HCT116 (cell line): ENCODE measurements at regions not wholly inside any gene's neighbourhood (a gene's known extent, or its start where the extent isn't known, plus 50 kb on each side); places are given as distances from the start of the nearest gene placed in this dataset.

ENCODE experiments used
- CBX3 ChIP-seq: IDR thresholded peaks from 2 replicates; pipeline ENCODE4 v1.6.1; 2012; ENCODE audit warnings: low read depth
- CTCF ChIP-seq, 3 experiments: fragments of 200-600 bp in 1 of 3; sonication (generic) in 1 of 3; IDR thresholded peaks in 2 of 3; conservative IDR thresholded peaks in 1 of 3; 2 replicates each; pipeline ENCODE4 v1.5.1; 2012 to 2017; ENCODE audit warnings: low read depth in 2 of 3, low read length in 2 of 3, antibody characterized with exemption in 1 of 3, borderline replicate concordance in 1 of 3, control low read depth in 1 of 3, mild to moderate bottlenecking in 1 of 3, mixed read lengths in 1 of 3, mixed run types in 1 of 3, moderate library complexity in 1 of 3; ENCODE audit not compliant: insufficient read depth in 1 of 3
- EGR1 ChIP-seq: IDR thresholded peaks from 2 replicates; pipeline ENCODE4 v1.6.1; 2012; ENCODE audit warnings: low read depth
- EZH2 ChIP-seq: fragments of 200-600 bp; sonication (generic); IDR thresholded peaks from 2 replicates; pipeline ENCODE4 v1.6.1; 2017; ENCODE audit warnings: antibody characterized with exemption, mixed run types
- FOSL1 ChIP-seq: IDR thresholded peaks from 2 replicates; pipeline ENCODE4 v1.6.1; 2012; ENCODE audit warnings: low read depth
- POLR2AphosphoS5 ChIP-seq: IDR thresholded peaks from 2 replicates; pipeline ENCODE4 v1.6.1; 2011; ENCODE audit warnings: mild to moderate bottlenecking, low read depth, low read length, moderate library complexity
- RAD21 ChIP-seq: IDR thresholded peaks from 2 replicates; pipeline ENCODE4 v1.6.1; 2012; ENCODE audit warnings: low read depth, mild to moderate bottlenecking
- REST ChIP-seq: IDR thresholded peaks from 2 replicates; pipeline ENCODE4 v1.6.1; 2012; ENCODE audit warnings: low read depth
- SP1 ChIP-seq: IDR thresholded peaks from 2 replicates; pipeline ENCODE4 v1.6.1; 2012; ENCODE audit warnings: low read depth
- YY1 ChIP-seq: IDR thresholded peaks from 2 replicates; pipeline ENCODE4 v1.6.1; 2011; ENCODE audit warnings: low read length, low read depth, moderate library complexity, mild to moderate bottlenecking; ENCODE audit not compliant: insufficient replicate concordance; ENCODE audit errors: extremely low read depth
- ZBTB33 ChIP-seq: IDR thresholded peaks from 2 replicates; pipeline ENCODE4 v1.6.1; 2011; ENCODE audit warnings: mild to moderate bottlenecking, low read length, moderate library complexity; ENCODE audit not compliant: insufficient replicate concordance; ENCODE audit errors: extremely low read depth

GRCh38 chr13:67844574-67844973, 614.4 kb upstream of the PCDH9 start:
- TF ChIP-seq CTCF (IDR thresholded peaks at IDR 0.05 in 2 of 3, conservative IDR thresholded peaks at IDR 0.05 in 1 of 3; ENCODE audit: borderline replicate concordance in 1 of 3, insufficient read depth in 1 of 3, low read depth in 2 of 3, low read length in 2 of 3): no peak
- TF ChIP-seq SP1: no peak
- no peak for TF ChIP-seq YY1
- TF ChIP-seq CBX3: no peak
- no peak for TF ChIP-seq POLR2AphosphoS5
- TF ChIP-seq ZBTB33: no peak
- no peak for TF ChIP-seq EZH2
- no peak for TF ChIP-seq RAD21
- no peak for TF ChIP-seq REST
- no peak for TF ChIP-seq FOSL1
- no peak for TF ChIP-seq EGR1
